ENCODE measurements at regions not wholly inside any gene's neighbourhood (a gene's known extent, or its start where the extent isn't known, plus 50 kb on each side); places are given as distances from the start of the nearest gene placed in this dataset.

- intact Hi-C loops (cut with DNase I), result no loop called here
- no peak overlapping the region for H3K4me3 ChIP-seq
- H3K4me1 ChIP-seq, result no peaks in the 10 kb centered on the region
- 90 to 92% (median 92%) methylated on average over 9 of the region's 9 CpGs for WGBS, 3 donors
- H3K27ac ChIP-seq, result no peak overlapping the region
- H3K9me3 ChIP-seq, result no peaks in the 10 kb centered on the region
- no peak for DNase-seq
- no peak for TF ChIP-seq CTCF (IDR thresholded peaks at IDR 0.05)
- peaks cover 0 to 37% (median 5%) of the 10 kb centered on the region in 3 donors for H3K27me3 ChIP-seq (ENCODE audit: insufficient read depth in 3 of 3, low read length in 2 of 3)
- no peaks in the 10 kb centered on the region for H3K36me3 ChIP-seq (ENCODE audit: insufficient read depth in 1 of 2, low read depth in 1 of 2)
- no peak for ATAC-seq
Measured at GRCh38 chr10:131435232-131435631, 123.7 kb upstream of the TCERG1L start.

GRCh38 chr10:131435760-131436457 is 124.4 kb upstream of the TCERG1L start:
- Histone ChIP-seq H3K27ac (no peak overlapping the region), H3K4me3 (no peak overlapping the region), H3K4me1 (no peaks in the 10 kb centered on the region), H3K36me3 (ENCODE audit: insufficient read depth in 1 of 2, low read depth in 1 of 2) (no peaks in the 10 kb centered on the region), H3K9me3 (no peaks in the 10 kb centered on the region), H3K27me3 (ENCODE audit: insufficient read depth in 3 of 3, low read length in 2 of 3) (peaks cover 0 to 30% (median 2%) of the 10 kb centered on the region in 3 donors)
- DNase-seq, result no peak
- intact Hi-C loops (cut with DNase I), result no loop called here
- 65 to 81% (median 67%) methylated on average over 18 of the region's 18 CpGs for WGBS, 3 donors
- ATAC-seq, result no peak
- TF ChIP-seq CTCF (IDR thresholded peaks at IDR 0.05), result no peak

GRCh38 chr10:131436458-131436857 is 124.9 kb upstream of the TCERG1L start:
- Histone ChIP-seq H3K36me3 (ENCODE audit: insufficient read depth in 1 of 2, low read depth in 1 of 2) (no peaks in the 10 kb centered on the region), H3K4me1 (no peaks in the 10 kb centered on the region), H3K9me3 (no peaks in the 10 kb centered on the region), H3K27ac (no peak overlapping the region), H3K27me3 (ENCODE audit: insufficient read depth in 3 of 3, low read length in 2 of 3) (peaks cover 0 to 25% (median 0%) of the 10 kb centered on the region in 3 donors), H3K4me3 (no peak overlapping the region)
- no peak for TF ChIP-seq CTCF (IDR thresholded peaks at IDR 0.05)
- ATAC-seq, result no peak
- WGBS, 3 donors, result 27 to 38% (median 31%) methylated on average over 4 of the region's 4 CpGs
- no peak for DNase-seq
- intact Hi-C loops (cut with DNase I), result no loop called here

- no peak overlapping the region for H3K4me3 ChIP-seq
- no peak for TF ChIP-seq CTCF (IDR thresholded peaks at IDR 0.05)
- H3K9me3 ChIP-seq, result no peaks in the 10 kb centered on the region
- ATAC-seq, result no peak
- DNase-seq, result no peak
- no peak overlapping the region for H3K27ac ChIP-seq
- WGBS, 3 donors, result 55 to 63% (median 58%) methylated on average over 13 of the region's 13 CpGs
- no peaks in the 10 kb centered on the region for H3K4me1 ChIP-seq
- H3K36me3 ChIP-seq (ENCODE audit: insufficient read depth in 1 of 2, low read depth in 1 of 2), result no peaks in the 10 kb centered on the region
- intact Hi-C loops (cut with DNase I), result no loop called here
- peaks cover 0 to 14% (median 0%) of the 10 kb centered on the region in 3 donors for H3K27me3 ChIP-seq (ENCODE audit: insufficient read depth in 3 of 3, low read length in 2 of 3)
Measured at GRCh38 chr10:131437556-131438475, 126.3 kb upstream of the TCERG1L start.
